ENCODE measurements at regions not wholly inside any gene's neighbourhood (a gene's known extent, or its start where the extent isn't known, plus 50 kb on each side); places are given as distances from the start of the nearest gene placed in this dataset.

GRCh38 chr2:193989645-193990044 is 1667.4 kb upstream of the SLC39A10 start:
- WGBS (ENCODE audit: insufficient coverage), result 100% methylated on average over 2 of the region's 2 CpGs
- Histone ChIP-seq H3K36me3 (ENCODE audit: control insufficient read depth, insufficient read depth, low read length) (no peaks in the 10 kb centered on the region), H3K4me3 (ENCODE audit: low read depth, low read length) (no peak overlapping the region)

GRCh38 chr2:193988784-193989183 is 1668.2 kb upstream of the SLC39A10 start:
- no CpG with 5 or more reads among the region's 1 CpG for WGBS (ENCODE audit: insufficient coverage)
- Histone ChIP-seq H3K36me3 (ENCODE audit: control insufficient read depth, insufficient read depth, low read length) (no peaks in the 10 kb centered on the region), H3K9me3 (ENCODE audit: control insufficient read depth, insufficient read depth, low read length) (no peaks in the 10 kb centered on the region), H3K4me3 (ENCODE audit: low read depth, low read length) (no peak overlapping the region), H3K4me1 (ENCODE audit: control insufficient read depth, insufficient read depth, low read length) (no peaks in the 10 kb centered on the region), H3K27me3 (ENCODE audit: control insufficient read depth, insufficient read depth, low read length) (no peaks in the 10 kb centered on the region), H3K27ac (ENCODE audit: low read depth, low read length) (no peak overlapping the region)
- no peak for DNase-seq (ENCODE audit: low read depth in 4 of 6, low spot score in 6 of 6)

More at GRCh38 chr2:193989645-193990044, 1667.4 kb upstream of the SLC39A10 start:
- no peak for DNase-seq (ENCODE audit: low read depth in 4 of 6, low spot score in 6 of 6)
- H3K4me1 ChIP-seq (ENCODE audit: control insufficient read depth, insufficient read depth, low read length), result no peaks in the 10 kb centered on the region
- no peak overlapping the region for H3K27ac ChIP-seq (ENCODE audit: low read depth, low read length)
- no peaks in the 10 kb centered on the region for H3K27me3 ChIP-seq (ENCODE audit: control insufficient read depth, insufficient read depth, low read length)
- no peaks in the 10 kb centered on the region for H3K9me3 ChIP-seq (ENCODE audit: control insufficient read depth, insufficient read depth, low read length)

GRCh38 chr2:193985272-193985671 is 1671.8 kb upstream of the SLC39A10 start:
- no CpG with 5 or more reads among the region's 2 CpGs for WGBS (ENCODE audit: insufficient coverage)
- no peaks in the 10 kb centered on the region for H3K36me3 ChIP-seq (ENCODE audit: control insufficient read depth, insufficient read depth, low read length)
- H3K27ac ChIP-seq (ENCODE audit: low read depth, low read length), result no peak overlapping the region
- H3K4me3 ChIP-seq (ENCODE audit: low read depth, low read length), result no peak overlapping the region
- H3K4me1 ChIP-seq (ENCODE audit: control insufficient read depth, insufficient read depth, low read length), result no peaks in the 10 kb centered on the region
- no peak for DNase-seq (ENCODE audit: low read depth in 4 of 6, low spot score in 6 of 6)
- no peaks in the 10 kb centered on the region for H3K27me3 ChIP-seq (ENCODE audit: control insufficient read depth, insufficient read depth, low read length)
- H3K9me3 ChIP-seq (ENCODE audit: control insufficient read depth, insufficient read depth, low read length), result no peaks in the 10 kb centered on the region

GRCh38 chr2:193980599-193980998 is 1676.4 kb upstream of the SLC39A10 start:
- no peaks in the 10 kb centered on the region for H3K36me3 ChIP-seq (ENCODE audit: control insufficient read depth, insufficient read depth, low read length)

GRCh38 chr2:193973781-193974180 is 1683.2 kb upstream of the SLC39A10 start:
- 88% methylated on average over 1 of the region's 6 CpGs for WGBS (ENCODE audit: insufficient coverage)
- Histone ChIP-seq H3K4me1 (ENCODE audit: control insufficient read depth, insufficient read depth, low read length) (no peaks in the 10 kb centered on the region), H3K27me3 (ENCODE audit: control insufficient read depth, insufficient read depth, low read length) (no peaks in the 10 kb centered on the region), H3K9me3 (ENCODE audit: control insufficient read depth, insufficient read depth, low read length) (no peaks in the 10 kb centered on the region), H3K4me3 (ENCODE audit: low read depth, low read length) (no peak overlapping the region), H3K27ac (ENCODE audit: low read depth, low read length) (no peak overlapping the region), H3K36me3 (ENCODE audit: control insufficient read depth, insufficient read depth, low read length) (no peaks in the 10 kb centered on the region)
- DNase-seq (ENCODE audit: low read depth in 4 of 6, low spot score in 6 of 6), result no peak

More at GRCh38 chr2:193980599-193980998, 1676.4 kb upstream of the SLC39A10 start:
- H3K27ac ChIP-seq (ENCODE audit: low read depth, low read length), result no peak overlapping the region
- H3K27me3 ChIP-seq (ENCODE audit: control insufficient read depth, insufficient read depth, low read length), result no peaks in the 10 kb centered on the region
- DNase-seq (ENCODE audit: low read depth in 4 of 6, low spot score in 6 of 6), result no peak
- no peaks in the 10 kb centered on the region for H3K9me3 ChIP-seq (ENCODE audit: control insufficient read depth, insufficient read depth, low read length)
- 33% methylated on average over 3 of the region's 4 CpGs for WGBS (ENCODE audit: insufficient coverage)
- H3K4me1 ChIP-seq (ENCODE audit: control insufficient read depth, insufficient read depth, low read length), result no peaks in the 10 kb centered on the region
- no peak overlapping the region for H3K4me3 ChIP-seq (ENCODE audit: low read depth, low read length)

GRCh38 chr2:193966590-193966989 is 1690.4 kb upstream of the SLC39A10 start:
- Histone ChIP-seq H3K4me1 (ENCODE audit: control insufficient read depth, insufficient read depth, low read length) (no peaks in the 10 kb centered on the region), H3K27me3 (ENCODE audit: control insufficient read depth, insufficient read depth, low read length) (no peaks in the 10 kb centered on the region), H3K9me3 (ENCODE audit: control insufficient read depth, insufficient read depth, low read length) (no peaks in the 10 kb centered on the region), H3K36me3 (ENCODE audit: control insufficient read depth, insufficient read depth, low read length) (no peaks in the 10 kb centered on the region), H3K27ac (ENCODE audit: low read depth, low read length) (no peak overlapping the region), H3K4me3 (ENCODE audit: low read depth, low read length) (no peak overlapping the region)
- DNase-seq (ENCODE audit: low read depth in 4 of 6, low spot score in 6 of 6), result no peak

GRCh38 chr2:193965263-193965662 is 1691.8 kb upstream of the SLC39A10 start:
- H3K36me3 ChIP-seq (ENCODE audit: control insufficient read depth, insufficient read depth, low read length), result no peaks in the 10 kb centered on the region
- DNase-seq (ENCODE audit: low read depth in 4 of 6, low spot score in 6 of 6), result no peak
- H3K4me1 ChIP-seq (ENCODE audit: control insufficient read depth, insufficient read depth, low read length), result no peaks in the 10 kb centered on the region
- no peaks in the 10 kb centered on the region for H3K27me3 ChIP-seq (ENCODE audit: control insufficient read depth, insufficient read depth, low read length)
- H3K4me3 ChIP-seq (ENCODE audit: low read depth, low read length), result no peak overlapping the region
- no peaks in the 10 kb centered on the region for H3K9me3 ChIP-seq (ENCODE audit: control insufficient read depth, insufficient read depth, low read length)
- 83% methylated on average over 1 of the region's 4 CpGs for WGBS (ENCODE audit: insufficient coverage)
- no peak overlapping the region for H3K27ac ChIP-seq (ENCODE audit: low read depth, low read length)

GRCh38 chr2:193963472-193964119 is 1693.4 kb upstream of the SLC39A10 start:
- H3K9me3 ChIP-seq (ENCODE audit: control insufficient read depth, insufficient read depth, low read length), result no peaks in the 10 kb centered on the region
- no peak overlapping the region for H3K4me3 ChIP-seq (ENCODE audit: low read depth, low read length)
- no peaks in the 10 kb centered on the region for H3K36me3 ChIP-seq (ENCODE audit: control insufficient read depth, insufficient read depth, low read length)
- no CpG with 5 or more reads among the region's 4 CpGs for WGBS (ENCODE audit: insufficient coverage)
- H3K27ac ChIP-seq (ENCODE audit: low read depth, low read length), result no peak overlapping the region
- H3K27me3 ChIP-seq (ENCODE audit: control insufficient read depth, insufficient read depth, low read length), result no peaks in the 10 kb centered on the region
- DNase-seq (ENCODE audit: low read depth in 4 of 6, low spot score in 6 of 6), result peak in 4 of 6 donors; percentile 3 to 74 (median 24)
- H3K4me1 ChIP-seq (ENCODE audit: control insufficient read depth, insufficient read depth, low read length), result no peaks in the 10 kb centered on the region

GRCh38 chr2:193946806-193947205 is 1710.2 kb upstream of the SLC39A10 start:
- H3K27ac ChIP-seq (ENCODE audit: low read depth, low read length), result no peak overlapping the region
- whole genome bisulfite sequencing (ENCODE audit: insufficient coverage), result no CpG with 5 or more reads among the region's 1 CpG
- H3K4me3 ChIP-seq (ENCODE audit: low read depth, low read length), result no peak overlapping the region
- no peak for DNase-seq (ENCODE audit: low read depth in 4 of 6, low spot score in 6 of 6)
- no peaks in the 10 kb centered on the region for H3K9me3 ChIP-seq (ENCODE audit: control insufficient read depth, insufficient read depth, low read length)
- no peaks in the 10 kb centered on the region for H3K27me3 ChIP-seq (ENCODE audit: control insufficient read depth, insufficient read depth, low read length)
- H3K4me1 ChIP-seq (ENCODE audit: control insufficient read depth, insufficient read depth, low read length), result no peaks in the 10 kb centered on the region
- H3K36me3 ChIP-seq (ENCODE audit: control insufficient read depth, insufficient read depth, low read length), result no peaks in the 10 kb centered on the region

GRCh38 chr2:193943406-193943960 is 1713.5 kb upstream of the SLC39A10 start:
- WGBS (ENCODE audit: insufficient coverage), result 49% methylated on average over 2 of the region's 4 CpGs
- peak in 2 of 6 donors; percentile 44 to 48 for DNase-seq (ENCODE audit: low read depth in 4 of 6, low spot score in 6 of 6)
- H3K9me3 ChIP-seq (ENCODE audit: control insufficient read depth, insufficient read depth, low read length), result no peaks in the 10 kb centered on the region
- no peak overlapping the region for H3K4me3 ChIP-seq (ENCODE audit: low read depth, low read length)
- no peaks in the 10 kb centered on the region for H3K27me3 ChIP-seq (ENCODE audit: control insufficient read depth, insufficient read depth, low read length)
- no peaks in the 10 kb centered on the region for H3K4me1 ChIP-seq (ENCODE audit: control insufficient read depth, insufficient read depth, low read length)
- no peak overlapping the region for H3K27ac ChIP-seq (ENCODE audit: low read depth, low read length)
- H3K36me3 ChIP-seq (ENCODE audit: control insufficient read depth, insufficient read depth, low read length), result no peaks in the 10 kb centered on the region

Measured in spinal cord (tissue), 9 donors.